HUDEP-2 (cell line): ENCODE measurements at regions not wholly inside any gene's neighbourhood (a gene's known extent, or its start where the extent isn't known, plus 50 kb on each side); places are given as distances from the start of the nearest gene placed in this dataset.

Experiments used
- DNase-seq, 76 experiments: peaks; one replicate each; lab custom pipeline; 2025; ENCODE audit not compliant: unreplicated experiment in 76 of 76; lab: John Stamatoyannopoulos, UW

- no peak for DNase-seq
Measured at GRCh38 chr16:55380485-55380884, 56.5 kb downstream of the IRX6 start.

- no peak for DNase-seq
Measured at GRCh38 chr16:55384288-55385247, 60.6 kb downstream of the IRX6 start.

GRCh38 chr16:55385359-55385758, 61.4 kb downstream of the IRX6 start:
- DNase-seq, result no peak

- DNase-seq, result peak in 1 of 76 experiments; percentile 0
Measured at GRCh38 chr16:55386534-55387296, 62.7 kb downstream of the IRX6 start.

- DNase-seq, result no peak
Measured at GRCh38 chr16:55388131-55388862, 64.3 kb downstream of the IRX6 start.

GRCh38 chr16:55389426-55390073, 65.5 kb downstream of the IRX6 start:
- no peak for DNase-seq

- no peak for DNase-seq
Measured at GRCh38 chr16:55390630-55391237, 66.7 kb downstream of the IRX6 start.

GRCh38 chr16:55391760-55392375, 67.9 kb downstream of the IRX6 start:
- DNase-seq, result no peak

- DNase-seq, result no peak
Measured at GRCh38 chr16:55392701-55393100, 68.7 kb downstream of the IRX6 start.

- DNase-seq, result no peak
Measured at GRCh38 chr16:55393991-55394390, 70.0 kb downstream of the IRX6 start.

GRCh38 chr16:55398762-55399161, 74.8 kb downstream of the IRX6 start:
- no peak for DNase-seq

- no peak for DNase-seq
Measured at GRCh38 chr16:55399911-55400310, 75.9 kb downstream of the IRX6 start.

- no peak for DNase-seq
Measured at GRCh38 chr16:55401046-55401445, 77.0 kb downstream of the IRX6 start.

GRCh38 chr16:55403464-55403863, 75.5 kb upstream of the MMP2 start:
- DNase-seq, result no peak

GRCh38 chr16:55406651-55407050, 72.3 kb upstream of the MMP2 start:
- no peak for DNase-seq

GRCh38 chr16:55408661-55409060, 70.3 kb upstream of the MMP2 start:
- no peak for DNase-seq

- DNase-seq, result no peak
Measured at GRCh38 chr16:55411231-55411630, 67.8 kb upstream of the MMP2 start.

- peak in 2 of 76 experiments; percentile 3 to 11 for DNase-seq
Measured at GRCh38 chr16:55418586-55418985, 60.4 kb upstream of the MMP2 start.

- no peak for DNase-seq
Measured at GRCh38 chr16:55421226-55421625, 57.8 kb upstream of the MMP2 start.
